NAMALWA (cell line): ENCODE measurements at regions not wholly inside any gene's neighbourhood (a gene's known extent, or its start where the extent isn't known, plus 50 kb on each side); places are given as distances from the start of the nearest gene placed in this dataset.
A peak's percentile ranks its signal among the peaks of the same experiment; 100 is the strongest.

Source experiments
- DNase-seq: peaks from one replicate; pipeline ENCODE4 v3.0.0-alpha.2; 2015; ENCODE audit warnings: low spot score

GRCh38 chr5:110032376-110032775, 342.6 kb downstream of the MAN2A1 start:
- DNase-seq: no peak

DNA sequence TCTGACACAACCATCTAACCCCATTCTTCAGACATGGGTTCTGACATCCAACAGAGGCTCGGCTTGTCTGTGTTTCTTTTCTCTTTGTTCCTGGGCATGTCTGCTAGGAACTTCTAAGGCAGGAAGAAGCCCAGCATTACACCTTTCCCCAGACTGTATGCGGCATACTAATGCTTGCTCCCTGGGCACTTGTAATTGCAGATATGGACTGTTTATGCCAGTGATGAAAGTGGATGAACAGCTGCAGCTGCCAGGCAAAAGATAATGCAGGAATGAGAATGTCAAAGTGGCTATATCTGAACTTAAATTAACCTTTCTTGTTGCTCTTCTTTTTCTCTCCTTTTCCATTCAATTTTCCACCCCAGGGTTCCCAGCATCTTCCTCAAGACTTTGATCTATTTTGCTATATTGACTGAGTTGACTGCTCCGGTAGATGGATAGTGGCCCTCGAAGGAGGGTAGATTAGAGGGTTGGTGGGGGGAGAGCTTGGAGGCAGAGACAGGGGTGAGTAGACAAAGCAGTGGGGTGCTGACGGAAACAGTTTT, 344.4 kb downstream of the MAN2A1 start:
- no peak for DNase-seq

GRCh38 chr5:110038297-110038997, 348.7 kb downstream of the MAN2A1 start:
- DNase-seq: no peak

DNA sequence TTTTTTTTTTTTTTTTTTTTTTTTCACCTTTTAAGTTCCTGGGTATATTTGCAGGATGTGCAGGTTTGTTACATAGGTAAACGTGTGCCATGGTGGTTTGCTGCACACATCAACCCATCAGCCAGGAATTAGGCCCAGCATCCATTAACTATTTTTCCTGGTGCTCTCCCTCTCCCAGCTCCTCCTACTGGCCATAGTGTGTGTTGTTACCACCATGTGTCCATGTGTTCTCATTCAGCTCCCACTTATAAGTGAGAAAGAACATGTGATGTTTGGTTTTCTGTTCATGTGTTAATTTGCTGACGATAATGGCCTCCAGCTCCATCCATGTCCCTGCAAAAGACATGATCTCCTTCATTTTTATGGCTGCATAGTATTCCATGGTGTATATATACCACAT, 350.5 kb downstream of the MAN2A1 start:
- DNase-seq: peak; percentile 4

GRCh38 chr5:110043025-110043424, 353.3 kb downstream of the MAN2A1 start:
- no peak for DNase-seq

GRCh38 chr5:110045158-110045557, 355.4 kb downstream of the MAN2A1 start:
- no peak for DNase-seq

DNA sequence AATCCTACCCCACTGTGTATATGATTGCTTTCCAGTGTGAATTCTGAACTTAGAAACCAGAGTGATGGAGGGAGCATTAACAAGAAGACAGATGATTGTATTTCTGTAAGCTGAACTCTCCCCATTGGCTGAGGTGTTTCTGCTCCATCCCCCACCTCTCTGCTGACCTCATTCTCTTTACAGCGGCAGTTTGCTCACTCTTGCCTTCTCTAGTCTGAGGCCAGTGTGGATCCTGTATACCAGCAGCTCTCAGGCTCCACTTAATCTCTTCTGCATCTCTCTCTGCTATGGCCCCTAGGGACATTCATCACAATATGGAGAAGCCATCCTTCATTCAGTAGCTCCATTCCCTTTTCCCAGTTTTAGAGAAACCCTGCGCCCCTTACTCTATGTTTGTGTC, 358.8 kb downstream of the MAN2A1 start:
- DNase-seq: no peak

DNA sequence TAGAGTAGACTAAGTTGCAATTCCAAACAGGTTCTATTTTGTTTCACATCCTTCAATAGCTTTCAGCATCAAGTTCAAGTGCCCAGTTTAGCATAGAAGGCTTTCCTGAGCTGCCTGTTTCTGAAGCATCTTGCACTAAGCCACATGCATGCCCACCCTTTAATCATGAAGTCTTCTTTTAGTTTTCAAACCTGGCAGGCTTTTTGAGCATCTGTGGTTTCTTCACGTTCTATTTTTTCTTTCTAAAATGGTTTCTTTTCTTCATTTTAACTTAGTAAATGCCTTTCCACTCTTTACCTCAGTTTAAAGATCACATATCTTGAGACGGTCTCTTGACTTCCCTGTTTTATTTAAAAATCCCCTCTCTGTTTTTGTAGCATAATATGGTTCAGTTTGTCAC, 360.1 kb downstream of the MAN2A1 start:
- no peak for DNase-seq

DNA sequence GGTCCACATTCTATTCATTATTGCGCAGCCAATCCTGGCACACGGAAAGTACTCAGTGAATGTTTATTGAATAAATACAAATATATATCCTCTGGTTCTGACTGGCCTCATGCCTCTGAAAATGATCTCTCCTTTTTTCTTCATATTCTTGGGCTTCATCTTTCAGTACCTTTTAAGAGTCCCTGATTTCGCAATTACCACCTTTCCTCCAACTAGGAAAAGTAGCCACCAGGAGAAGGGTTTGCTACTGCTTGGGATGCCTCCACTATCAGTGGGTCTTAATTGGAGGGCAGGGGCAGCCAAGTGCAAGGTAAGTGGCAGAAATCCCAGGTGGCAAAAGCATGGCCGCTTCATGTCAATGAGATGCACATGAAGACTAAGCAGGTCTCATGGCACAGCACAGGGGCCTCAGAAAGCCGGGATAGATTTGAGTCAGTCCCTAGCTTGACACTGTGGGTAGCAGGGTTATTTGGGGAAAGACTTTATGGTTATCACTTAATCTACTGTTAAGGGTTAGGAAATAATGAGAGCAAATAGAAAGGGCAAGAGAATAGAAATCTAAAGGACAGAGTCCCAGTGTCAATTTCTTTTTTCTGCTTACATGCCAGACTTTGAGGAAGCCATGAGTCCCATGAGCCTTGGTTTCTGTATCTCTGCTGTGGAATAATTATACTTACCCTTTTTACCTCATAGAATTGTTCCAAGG, 361.1 kb downstream of the MAN2A1 start:
- no peak for DNase-seq

DNA sequence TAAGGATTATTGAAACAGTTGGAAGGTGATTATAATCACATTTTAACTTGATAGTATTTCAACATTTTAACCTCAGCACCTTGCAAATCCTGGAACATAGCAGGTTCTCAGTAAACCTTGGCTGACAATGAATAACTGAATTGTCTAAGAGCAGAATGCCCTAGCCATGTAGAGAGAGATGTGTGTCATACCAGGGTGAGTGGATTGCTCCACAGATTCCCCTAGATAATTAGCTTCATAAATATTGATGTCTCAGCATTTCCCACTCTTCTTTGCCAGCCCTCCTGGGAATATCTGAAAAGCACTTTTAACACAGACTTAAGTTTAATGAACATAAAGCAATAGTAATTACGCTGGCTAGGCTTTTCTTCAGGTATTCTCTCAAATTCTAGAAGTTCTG, 363.5 kb downstream of the MAN2A1 start:
- no peak for DNase-seq

- no peak for DNase-seq
These were observed 364.1 kb downstream of the MAN2A1 start for GRCh38 chr5:110053824-110054223.

- DNase-seq: peak; percentile 97
These were observed 364.5 kb downstream of the MAN2A1 start for GRCh38 chr5:110054240-110054639.

- peak; percentile 5 for DNase-seq
These were observed 365.6 kb downstream of the MAN2A1 start for GRCh38 chr5:110055302-110055701.

DNA sequence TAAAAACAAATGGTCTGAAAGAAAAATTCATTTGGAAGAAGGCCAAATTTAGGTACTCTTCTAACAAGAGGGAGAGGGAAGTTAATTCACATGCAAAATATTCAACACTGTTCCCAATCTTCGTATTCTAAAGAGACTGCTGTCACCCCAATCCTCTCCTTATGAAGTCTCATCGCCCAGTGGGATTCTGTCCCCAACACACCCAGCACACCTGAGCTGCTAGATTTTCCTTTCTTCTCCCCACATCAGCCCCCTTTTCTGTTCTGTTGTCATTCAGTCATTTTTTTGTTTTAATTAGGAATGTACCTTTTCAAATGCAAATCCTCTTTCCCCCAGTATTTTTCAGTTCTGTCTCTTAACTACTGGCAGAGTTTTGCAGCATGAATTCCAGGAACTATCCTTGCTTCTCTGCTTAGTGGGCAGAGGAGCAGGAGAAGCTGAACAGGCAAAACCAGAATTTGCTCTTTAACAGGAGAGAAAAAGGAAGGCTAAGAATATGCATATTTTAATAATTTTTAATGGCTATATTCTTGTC, 366.9 kb downstream of the MAN2A1 start:
- DNase-seq: no peak

DNA sequence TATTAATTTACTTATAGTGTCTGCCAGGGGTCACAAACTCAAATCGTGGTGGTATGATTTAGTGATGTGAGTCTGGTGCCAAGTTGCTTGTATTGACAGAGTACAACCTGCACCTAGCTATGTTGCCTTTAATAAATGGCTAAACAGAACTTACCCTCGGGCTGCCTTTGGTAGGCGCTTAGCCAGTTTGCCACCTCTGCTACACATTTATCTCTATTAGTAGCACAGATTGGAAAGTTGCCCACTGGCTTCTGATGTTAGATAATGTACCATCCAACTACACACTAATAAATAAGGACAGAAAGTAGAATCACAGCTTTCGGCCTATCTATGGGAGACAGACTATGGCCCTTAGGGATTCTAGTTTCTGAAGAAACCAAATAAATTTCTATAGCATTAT, 368.4 kb downstream of the MAN2A1 start:
- no peak for DNase-seq

GRCh38 chr5:110062246-110062645, 372.5 kb downstream of the MAN2A1 start:
- DNase-seq: no peak

DNA sequence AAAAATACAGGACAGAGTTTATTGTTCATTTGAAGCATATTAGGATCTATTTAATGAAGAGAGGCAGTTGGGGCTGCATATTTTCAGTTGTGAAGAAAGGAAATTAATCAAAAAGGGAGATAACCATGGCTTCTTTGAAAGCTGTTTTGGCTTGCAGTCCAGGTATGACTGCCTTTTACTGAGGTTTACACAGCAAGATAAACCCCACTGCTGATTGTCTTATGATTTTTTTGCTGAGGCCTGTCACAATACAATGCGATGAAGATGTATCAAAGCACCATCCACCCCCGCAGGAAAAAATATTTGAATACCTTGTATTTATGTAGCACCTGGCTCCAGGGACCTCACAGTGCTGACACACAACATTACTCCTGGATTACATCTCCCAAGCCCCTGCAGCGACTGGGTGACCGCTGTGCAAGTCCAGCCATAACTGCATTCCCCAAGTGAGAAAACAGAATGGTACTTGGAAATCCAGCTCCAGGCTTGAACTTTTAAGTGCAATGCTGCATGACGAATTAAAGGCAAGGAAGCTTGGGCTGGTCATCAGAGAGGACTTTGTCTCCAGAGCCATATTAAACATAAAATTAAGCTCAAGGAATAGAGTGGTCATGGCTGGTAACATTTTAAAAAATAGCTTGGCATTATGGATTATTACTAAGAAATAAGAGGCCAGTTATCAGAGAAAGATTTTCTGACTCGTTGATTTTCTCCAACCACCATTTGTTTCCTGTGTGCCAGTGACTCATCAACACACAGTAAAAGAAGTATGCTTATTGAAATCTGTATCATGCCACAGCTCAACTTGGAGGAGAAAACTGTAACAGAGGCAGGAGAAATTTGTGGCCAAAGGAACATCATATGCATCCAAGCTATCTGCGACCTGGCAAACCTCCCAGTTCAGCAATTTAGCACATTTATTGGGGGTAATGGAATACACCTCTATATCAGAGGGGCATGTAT, 374.2 kb downstream of the MAN2A1 start:
- DNase-seq: no peak

GRCh38 chr5:110064603-110065268, 375.0 kb downstream of the MAN2A1 start:
- no peak for DNase-seq

- no peak for DNase-seq
These were observed 381.1 kb downstream of the MAN2A1 start for GRCh38 chr5:110070836-110071235.

DNA sequence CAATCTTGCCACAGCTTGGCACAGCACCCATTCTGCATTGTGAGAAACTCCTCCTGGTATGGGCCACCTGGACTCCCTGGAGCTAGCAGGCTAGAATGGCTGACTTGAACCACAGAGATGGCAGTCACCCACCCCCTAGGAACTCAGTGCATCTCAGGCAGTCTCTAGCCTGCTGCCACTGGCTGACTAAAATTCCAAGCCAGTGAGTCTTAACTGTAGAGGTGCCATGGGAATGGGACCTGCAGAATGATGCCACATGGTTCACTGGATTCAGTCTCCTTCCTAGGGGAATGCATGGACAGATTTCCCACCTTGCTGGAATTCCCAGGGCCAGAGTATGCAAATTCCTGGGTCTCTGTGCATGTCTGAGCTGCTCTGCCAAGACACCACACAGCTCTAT, 382.9 kb downstream of the MAN2A1 start:
- DNase-seq: no peak

DNA sequence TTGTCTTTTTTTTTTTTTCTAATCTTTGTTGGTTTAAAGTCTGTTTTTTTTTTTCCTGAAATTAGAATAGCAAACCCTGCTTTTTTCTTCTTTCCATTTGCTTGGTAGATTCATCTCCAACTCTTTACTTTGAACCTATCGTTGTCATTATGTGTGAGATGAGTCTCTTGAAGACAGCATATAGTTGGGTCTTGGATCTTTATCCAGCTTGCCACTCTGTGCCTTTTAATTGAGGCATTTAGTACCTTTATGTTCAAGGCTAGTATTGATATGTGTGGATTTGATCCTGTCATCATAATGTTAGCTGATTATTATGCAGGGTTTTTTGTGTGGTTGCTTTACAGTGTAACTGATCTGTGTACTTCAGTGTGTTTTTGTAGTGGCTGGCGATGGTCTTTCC, 383.8 kb downstream of the MAN2A1 start:
- no peak for DNase-seq

- DNase-seq: no peak
These were observed 385.9 kb downstream of the MAN2A1 start for GRCh38 chr5:110075656-110076055.
